ENCODE measurements at regions not wholly inside any gene's neighbourhood (a gene's known extent, or its start where the extent isn't known, plus 50 kb on each side); places are given as distances from the start of the nearest gene placed in this dataset.

DNA sequence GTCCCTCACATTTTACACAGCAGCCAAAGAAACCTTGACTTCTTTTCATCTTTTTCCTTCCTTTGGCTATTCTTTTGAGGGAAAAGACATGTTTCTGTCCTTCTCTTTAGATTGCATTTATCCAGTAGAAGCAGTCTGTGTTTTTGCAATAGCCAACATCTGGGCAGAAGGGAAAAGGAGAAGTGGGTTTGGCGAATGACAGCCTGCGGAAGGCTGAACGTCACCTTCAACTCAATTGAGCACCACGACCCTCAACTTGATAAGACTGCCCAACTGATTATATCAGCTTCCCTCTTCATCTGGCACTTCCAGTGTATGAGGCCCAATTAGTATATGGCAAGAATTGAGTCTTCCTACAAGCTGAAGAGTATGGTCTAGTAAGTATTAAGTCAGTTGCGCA lies 1997.6 kb upstream of the WWC1 start:
- TF ChIP-seq, protein P1, sequence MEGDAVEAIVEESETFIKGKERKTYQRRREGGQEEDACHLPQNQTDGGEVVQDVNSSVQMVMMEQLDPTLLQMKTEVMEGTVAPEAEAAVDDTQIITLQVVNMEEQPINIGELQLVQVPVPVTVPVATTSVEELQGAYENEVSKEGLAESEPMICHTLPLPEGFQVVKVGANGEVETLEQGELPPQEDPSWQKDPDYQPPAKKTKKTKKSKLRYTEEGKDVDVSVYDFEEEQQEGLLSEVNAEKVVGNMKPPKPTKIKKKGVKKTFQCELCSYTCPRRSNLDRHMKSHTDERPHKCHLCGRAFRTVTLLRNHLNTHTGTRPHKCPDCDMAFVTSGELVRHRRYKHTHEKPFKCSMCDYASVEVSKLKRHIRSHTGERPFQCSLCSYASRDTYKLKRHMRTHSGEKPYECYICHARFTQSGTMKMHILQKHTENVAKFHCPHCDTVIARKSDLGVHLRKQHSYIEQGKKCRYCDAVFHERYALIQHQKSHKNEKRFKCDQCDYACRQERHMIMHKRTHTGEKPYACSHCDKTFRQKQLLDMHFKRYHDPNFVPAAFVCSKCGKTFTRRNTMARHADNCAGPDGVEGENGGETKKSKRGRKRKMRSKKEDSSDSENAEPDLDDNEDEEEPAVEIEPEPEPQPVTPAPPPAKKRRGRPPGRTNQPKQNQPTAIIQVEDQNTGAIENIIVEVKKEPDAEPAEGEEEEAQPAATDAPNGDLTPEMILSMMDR (IDR thresholded peaks at IDR 0.05; ENCODE audit: extremely low read depth, missing control alignments): no peak
- no peak for DNase-seq (ENCODE audit: low spot score)

DNA sequence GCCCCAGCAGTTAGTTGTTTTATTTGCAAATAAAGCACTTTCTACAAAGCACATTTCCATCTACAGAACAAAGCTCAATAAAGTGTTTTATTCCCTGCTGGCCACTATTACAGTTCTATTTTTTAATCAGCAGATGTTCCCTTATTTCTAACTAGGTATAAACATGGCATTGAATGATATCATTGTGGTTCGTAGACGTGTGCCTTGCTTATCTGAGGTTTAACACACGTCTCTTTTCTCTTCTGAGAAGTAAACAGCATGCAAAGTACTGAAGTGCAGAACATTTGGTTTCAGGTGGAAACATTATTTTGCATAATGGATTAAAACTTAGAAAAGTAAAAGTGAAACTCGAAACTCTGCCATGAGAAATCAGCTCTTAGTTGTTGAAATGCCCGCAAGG lies 1989.3 kb upstream of the WWC1 start:
- TF ChIP-seq, protein P1 (IDR thresholded peaks at IDR 0.05; ENCODE audit: extremely low read depth, missing control alignments): no peak
- DNase-seq (ENCODE audit: low spot score): no peak

- no peak for DNase-seq (ENCODE audit: low spot score)
- TF ChIP-seq, protein P1 (IDR thresholded peaks at IDR 0.05; ENCODE audit: extremely low read depth, missing control alignments): no peak
Measured at GRCh38 chr5:166317425-166317824, 1974.0 kb upstream of the WWC1 start.

- TF ChIP-seq, protein P1 (IDR thresholded peaks at IDR 0.05; ENCODE audit: extremely low read depth, missing control alignments): no peak
Measured at GRCh38 chr5:166320920-166321480, 1970.4 kb upstream of the WWC1 start.

DNA sequence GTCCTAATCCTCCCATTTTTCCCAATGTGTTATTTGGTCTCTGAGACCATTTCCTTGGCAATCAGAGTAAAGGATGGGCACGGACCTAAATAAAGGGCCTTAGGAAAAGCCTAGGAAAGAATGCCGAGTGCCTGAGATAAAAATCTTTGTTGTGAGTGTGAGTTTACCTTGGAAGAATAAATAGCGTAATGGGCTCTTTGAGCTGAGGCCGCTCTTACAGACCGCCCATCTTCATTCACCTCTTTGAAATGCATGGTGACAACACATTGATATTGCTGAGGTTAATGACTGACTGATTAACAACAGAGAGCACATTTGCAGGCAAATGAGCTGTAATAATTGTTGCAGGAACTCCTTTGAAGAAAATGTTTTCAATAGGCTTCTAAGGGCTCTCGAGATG lies 1967.1 kb upstream of the WWC1 start:
- TF ChIP-seq, protein P1 (IDR thresholded peaks at IDR 0.05; ENCODE audit: extremely low read depth, missing control alignments): no peak

More at GRCh38 chr5:166320920-166321480, 1970.4 kb upstream of the WWC1 start:
- DNase-seq (ENCODE audit: low spot score): no peak

GRCh38 chr5:166329149-166329800 lies 1962.2 kb upstream of the WWC1 start:
- TF ChIP-seq, protein P1 (IDR thresholded peaks at IDR 0.05; ENCODE audit: extremely low read depth, missing control alignments): no peak
- no peak for DNase-seq (ENCODE audit: low spot score)

More for the DNA sequence above, 1967.1 kb upstream of the WWC1 start:
- no peak for DNase-seq (ENCODE audit: low spot score)

DNA sequence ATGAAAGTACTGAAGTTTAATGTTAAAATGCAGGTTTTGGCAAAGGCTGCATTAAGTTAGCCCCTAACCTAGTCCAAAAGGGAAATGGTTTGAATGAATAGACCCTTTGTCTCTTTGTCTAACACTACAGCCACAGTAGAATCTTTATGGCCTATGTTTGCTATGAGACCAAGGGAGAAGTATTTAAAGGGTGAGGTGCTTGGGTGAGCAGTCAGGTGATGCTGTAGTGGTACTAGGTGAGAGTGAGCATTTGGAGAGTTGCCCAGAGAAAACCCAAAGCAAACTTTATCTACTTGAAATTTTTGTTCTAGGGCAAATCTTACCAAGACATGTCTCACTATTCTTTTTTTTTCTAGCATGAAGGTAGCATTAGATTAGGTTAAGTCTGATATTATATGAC lies 1961.4 kb upstream of the WWC1 start:
- TF ChIP-seq, protein P1 (IDR thresholded peaks at IDR 0.05; ENCODE audit: extremely low read depth, missing control alignments): no peak

More for the DNA sequence above, 1961.4 kb upstream of the WWC1 start:
- no peak for DNase-seq (ENCODE audit: low spot score)
